ENCODE measurements at regions not wholly inside any gene's neighbourhood (a gene's known extent, or its start where the extent isn't known, plus 50 kb on each side); places are given as distances from the start of the nearest gene placed in this dataset.

DNA sequence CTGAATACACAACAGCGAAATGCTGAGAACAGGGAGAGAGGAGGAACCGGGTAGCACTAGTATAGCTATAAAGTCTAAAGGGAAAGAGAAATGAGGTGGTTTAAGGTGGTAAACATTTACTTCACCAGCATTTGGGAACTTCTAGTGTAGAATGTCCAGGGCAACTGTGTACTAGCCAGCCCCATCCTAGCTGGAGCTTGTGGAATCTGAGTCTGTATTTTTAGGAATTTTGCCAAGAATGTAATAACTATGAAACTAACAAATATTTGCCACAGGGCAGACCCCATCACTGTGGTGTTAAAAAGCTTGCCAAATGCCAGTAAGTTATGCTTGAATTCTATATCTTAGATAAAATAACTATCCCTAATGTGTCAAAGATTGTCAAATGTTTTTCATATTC is 398.9 kb upstream of the MIS18BP1 start:
- no peak for TF ChIP-seq CTCF (IDR thresholded peaks at IDR 0.05 in 2 of 3, conservative IDR thresholded peaks at IDR 0.05 in 1 of 3; ENCODE audit: borderline replicate concordance in 1 of 3, insufficient read depth in 1 of 3, low read depth in 2 of 3, low read length in 2 of 3)
- no peak for TF ChIP-seq SRF (IDR thresholded peaks at IDR 0.05; ENCODE audit: low read depth)
- TF ChIP-seq POLR2A (IDR thresholded peaks at IDR 0.05; ENCODE audit: borderline replicate concordance, extremely low read depth, insufficient read depth, insufficient read length), result no peak
- no peak for TF ChIP-seq EZH2 (IDR thresholded peaks at IDR 0.05)
- TF ChIP-seq RAD21 (IDR thresholded peaks at IDR 0.05; ENCODE audit: low read depth), result no peak
- TF ChIP-seq, protein P1, sequence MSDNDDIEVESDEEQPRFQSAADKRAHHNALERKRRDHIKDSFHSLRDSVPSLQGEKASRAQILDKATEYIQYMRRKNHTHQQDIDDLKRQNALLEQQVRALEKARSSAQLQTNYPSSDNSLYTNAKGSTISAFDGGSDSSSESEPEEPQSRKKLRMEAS (IDR thresholded peaks at IDR 0.05), result no peak
